HG03558 (cell line): ENCODE measurements at regions not wholly inside any gene's neighbourhood (a gene's known extent, or its start where the extent isn't known, plus 50 kb on each side); places are given as distances from the start of the nearest gene placed in this dataset.

Experiments
- ATAC-seq: cut with Tn5 transposase; IDR thresholded peaks from one replicate; pipeline ENCODE4 v1.9.1; 2021; ENCODE audit warnings: moderate number of reproducible peaks; ENCODE audit not compliant: unreplicated experiment; ENCODE audit errors: extremely low read depth

DNA sequence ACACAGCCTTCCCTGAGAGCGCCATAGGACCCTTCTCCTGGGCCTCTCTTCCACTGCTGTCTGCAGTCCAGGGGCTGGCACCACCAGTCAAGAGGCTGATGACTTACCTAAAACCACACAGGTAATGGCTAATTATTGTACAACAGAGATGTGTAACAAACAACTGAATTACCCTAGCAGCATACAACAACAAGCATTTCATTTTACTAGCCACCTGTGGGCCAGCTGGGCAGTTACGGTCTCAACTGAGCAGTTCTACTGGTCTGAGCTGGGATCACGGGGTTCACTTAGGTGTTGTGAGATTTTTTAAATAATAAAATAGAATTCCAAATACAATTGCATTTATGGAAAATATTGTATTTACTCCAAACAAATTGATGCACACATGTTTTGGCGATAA, 431.9 kb downstream of the TNS3 start:
- ATAC-seq = no peak

GRCh38 chr7:47149208-47149839, 432.6 kb downstream of the TNS3 start:
- no peak for ATAC-seq

- no peak for ATAC-seq
Measured at GRCh38 chr7:47148536-47149207, 433.2 kb downstream of the TNS3 start.

GRCh38 chr7:47147213-47147631, 434.7 kb downstream of the TNS3 start:
- ATAC-seq = no peak

DNA sequence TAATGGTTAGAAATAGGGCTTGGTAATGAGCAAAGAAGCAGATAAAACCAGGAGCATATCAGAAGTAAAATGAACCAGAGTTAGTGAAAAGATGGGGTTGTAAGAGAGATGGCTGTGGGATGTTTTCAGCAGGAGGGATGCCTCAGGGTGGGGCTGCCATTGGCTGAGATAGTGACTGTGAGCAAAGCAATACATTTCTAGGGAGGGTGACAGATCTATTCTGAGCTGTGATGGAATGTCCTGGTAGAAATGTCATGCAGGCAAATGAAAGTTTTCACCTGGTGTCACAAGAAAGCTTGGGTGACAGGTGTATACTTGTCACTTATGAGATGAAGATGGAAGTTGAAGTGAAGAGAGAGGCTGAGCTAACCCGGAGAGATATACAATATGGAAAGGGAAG, 435.9 kb downstream of the TNS3 start:
- no peak for ATAC-seq

GRCh38 chr7:47145186-47145725, 436.7 kb downstream of the TNS3 start:
- ATAC-seq = no peak

DNA sequence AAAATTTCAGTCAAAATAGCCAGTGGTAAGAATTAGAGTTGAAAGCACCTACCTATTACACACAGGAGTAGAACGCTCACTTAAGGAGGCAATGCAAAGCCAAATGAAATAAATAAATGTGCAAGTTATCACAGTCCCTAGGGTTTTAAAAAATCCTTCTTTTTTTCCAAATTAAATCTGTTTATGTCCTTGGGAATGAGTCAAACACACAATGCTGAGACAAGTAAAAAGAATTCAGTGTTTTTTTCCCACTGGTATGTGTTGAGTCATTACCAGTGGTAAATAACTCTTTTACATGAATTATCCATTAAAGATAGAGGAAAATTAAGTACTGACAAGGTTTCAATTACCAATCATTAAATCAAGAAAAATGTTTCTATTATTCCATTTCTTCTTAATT, 438.6 kb downstream of the TNS3 start:
- no peak for ATAC-seq

DNA sequence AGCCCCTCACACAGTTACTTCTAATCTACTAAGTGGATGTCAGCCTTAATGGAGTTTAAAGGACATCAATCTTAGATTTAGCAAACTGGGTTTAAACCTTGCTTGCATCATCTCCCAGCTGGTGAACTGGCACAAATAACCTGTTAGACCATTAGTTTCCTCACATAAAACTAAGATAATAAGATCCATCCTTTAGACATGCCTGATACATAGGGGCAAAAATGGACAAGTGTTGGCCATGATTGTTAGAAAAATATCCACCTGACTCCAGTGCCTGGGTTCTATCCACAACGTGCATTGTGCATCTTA, 439.1 kb downstream of the TNS3 start:
- ATAC-seq = no peak

- no peak for ATAC-seq
Measured at GRCh38 chr7:47142169-47142866, 439.6 kb downstream of the TNS3 start.

GRCh38 chr7:47132471-47132870, 449.4 kb downstream of the TNS3 start:
- ATAC-seq = no peak

DNA sequence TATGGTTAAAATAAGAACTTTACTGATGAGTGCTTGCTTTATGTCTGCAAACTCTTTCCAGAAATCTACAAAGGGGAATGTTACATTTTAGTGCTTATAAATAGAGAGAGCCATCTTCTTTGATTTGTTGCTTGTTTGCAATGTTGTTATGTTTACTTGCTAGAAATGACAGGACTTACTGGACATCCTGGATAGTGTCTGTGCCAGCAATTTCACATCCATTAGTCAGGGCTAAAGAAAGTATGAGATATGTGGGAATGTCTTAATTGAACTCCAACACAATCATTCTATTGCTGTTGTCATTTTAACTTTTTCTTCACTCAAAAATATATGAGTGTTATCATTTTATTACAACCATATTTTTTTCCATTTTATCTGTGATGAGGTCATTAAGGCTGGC, 453.2 kb downstream of the TNS3 start:
- no peak for ATAC-seq

GRCh38 chr7:47125529-47125928, 456.4 kb downstream of the TNS3 start:
- no peak for ATAC-seq

GRCh38 chr7:47119261-47119865, 462.5 kb downstream of the TNS3 start:
- no peak for ATAC-seq

DNA sequence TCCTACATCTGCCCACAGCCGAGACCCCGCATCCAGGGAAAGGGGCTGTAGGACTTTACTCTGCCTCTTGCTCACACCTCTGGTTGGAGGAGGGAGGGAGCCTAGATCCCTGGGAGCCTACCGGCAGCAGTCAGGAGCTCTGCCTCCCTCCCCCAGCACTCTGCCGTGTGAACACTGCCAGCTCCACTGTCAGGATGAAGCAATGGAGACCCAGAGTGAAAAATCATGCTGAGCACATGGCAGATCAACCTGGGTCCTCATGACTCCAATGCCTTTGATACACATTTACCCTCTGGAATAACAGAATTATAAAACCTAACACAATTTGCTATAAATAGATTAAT, 477.7 kb downstream of the TNS3 start:
- no peak for ATAC-seq

- no peak for ATAC-seq
Measured at GRCh38 chr7:47103498-47104205, 478.3 kb downstream of the TNS3 start.

DNA sequence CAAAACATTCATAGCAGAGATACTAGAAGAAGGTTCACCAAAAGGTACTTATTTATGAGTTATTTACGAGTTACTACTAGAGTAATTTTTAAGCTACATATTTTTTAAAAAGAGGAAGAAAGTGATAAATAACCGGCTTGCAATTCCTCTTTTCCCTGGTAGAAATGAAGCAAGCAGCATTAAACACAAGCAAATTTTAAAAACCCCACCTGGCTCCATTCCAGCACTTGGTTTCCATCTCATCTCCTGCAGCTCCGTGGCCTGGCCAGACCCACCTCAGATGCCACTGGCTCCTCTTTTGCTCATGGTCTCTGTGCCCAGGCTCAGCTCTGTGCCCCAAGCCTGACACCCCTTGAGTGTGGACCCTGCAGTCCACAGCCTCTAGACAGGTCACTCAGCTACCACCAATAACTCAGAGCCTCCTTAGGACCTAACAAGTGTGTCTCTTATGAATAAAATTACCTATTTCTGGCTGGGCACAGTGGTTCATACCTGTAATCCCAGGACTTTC, 479.5 kb downstream of the TNS3 start:
- no peak for ATAC-seq

DNA sequence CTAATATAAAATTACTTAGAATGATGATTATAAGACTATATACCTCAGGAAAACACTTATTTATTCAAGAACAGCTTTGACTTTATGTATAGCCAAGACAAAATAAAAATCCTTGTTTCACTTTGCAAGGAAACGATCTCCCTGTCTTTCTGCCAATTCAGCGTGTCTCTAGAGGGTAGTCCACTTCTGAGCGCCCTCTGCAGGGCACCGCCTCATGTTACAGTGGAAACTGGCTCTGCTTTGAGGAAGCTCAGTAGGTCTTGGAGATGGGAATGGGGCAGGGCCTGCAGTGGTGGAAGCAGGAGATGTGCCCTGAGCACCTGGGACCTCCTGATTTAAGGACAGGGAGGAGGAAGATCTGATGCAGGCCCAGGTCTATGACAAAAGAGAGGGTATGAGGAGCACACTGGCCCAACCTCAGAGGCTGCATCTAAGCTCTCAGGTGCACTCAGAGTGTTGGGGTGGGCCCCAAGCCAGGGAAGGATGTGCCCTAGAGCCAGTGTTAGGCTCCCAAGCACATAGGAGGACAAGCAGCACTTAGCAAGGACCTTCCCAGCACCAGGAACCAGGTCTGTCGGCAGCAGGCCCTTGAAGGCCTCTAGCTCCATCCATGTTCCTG, 481.0 kb downstream of the TNS3 start:
- no peak for ATAC-seq

DNA sequence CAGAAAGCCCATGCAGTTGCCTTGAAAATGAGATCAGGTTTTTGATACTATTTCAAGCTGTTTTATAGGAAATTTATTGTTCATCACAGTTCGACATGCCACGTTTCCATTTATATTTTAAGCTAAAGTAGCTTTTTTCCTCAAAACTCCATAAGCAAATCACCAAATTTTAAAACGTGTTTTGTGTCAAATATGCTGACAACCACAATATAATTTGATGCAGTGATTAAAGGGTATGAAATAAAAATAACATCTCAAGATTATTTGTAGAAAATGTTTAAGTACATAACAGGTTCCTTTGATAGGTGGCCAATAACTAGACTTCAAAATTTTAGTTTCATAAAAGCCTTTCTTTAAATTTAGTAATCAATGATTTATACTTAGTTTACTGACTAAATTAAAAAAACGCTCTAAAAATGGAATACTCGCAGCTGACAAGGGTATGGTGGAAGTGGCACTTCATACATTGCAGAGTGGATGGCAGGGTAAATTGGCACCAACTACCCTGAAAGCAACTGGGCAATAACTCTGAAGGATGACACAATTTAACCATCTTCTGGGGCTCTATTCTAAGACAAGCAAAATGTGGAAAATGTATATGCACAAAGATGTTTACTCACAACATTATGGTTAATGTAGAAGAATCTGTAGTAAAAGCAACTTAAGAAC, 481.6 kb downstream of the TNS3 start:
- ATAC-seq = no peak

DNA sequence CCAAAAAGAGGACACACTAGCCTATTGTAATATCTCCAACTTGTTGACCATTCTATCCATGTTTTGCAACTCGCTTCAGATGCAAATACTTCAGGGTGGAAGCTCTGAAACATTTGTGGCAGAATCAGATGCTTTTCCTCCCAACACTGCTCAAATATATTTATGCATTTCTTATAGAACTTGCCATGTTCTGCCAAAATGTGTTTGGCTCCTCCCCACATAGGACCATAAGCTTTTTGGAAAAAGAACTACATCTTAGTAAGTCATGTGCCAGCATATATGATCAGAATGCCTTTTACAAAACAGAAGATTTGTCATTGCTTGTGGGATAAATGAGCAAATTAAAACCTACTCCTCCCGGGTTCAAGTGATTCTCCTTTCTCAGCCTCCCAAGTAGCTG, 484.5 kb downstream of the TNS3 start:
- no peak for ATAC-seq
